Neuronal stem cell (in vitro differentiated cells): ENCODE measurements at regions not wholly inside any gene's neighbourhood (a gene's known extent, or its start where the extent isn't known, plus 50 kb on each side); places are given as distances from the start of the nearest gene placed in this dataset.
"Not testable (repeated sequence)": the region's sequence is repeated elsewhere in the genome, so short reads cannot be mapped to it uniquely, and the experiment has no call there.

ENCODE experiments used
- DNase-seq: peaks from one replicate; pipeline ENCODE4 v3.0.0-alpha.2; 2013; ENCODE audit warnings: low spot score
- H2AFZ ChIP-seq: one replicate; pipeline ENCODE4 v1.6.1; 2013; ENCODE audit warnings: mild to moderate bottlenecking, low read length, inconsistent platforms
- H2AK5ac ChIP-seq: 2 replicates; pipeline ENCODE4 v1.6.1; 2013; ENCODE audit warnings: low read depth, mild to moderate bottlenecking, inconsistent platforms, low read length, moderate library complexity, mixed read lengths
- H2BK120ac ChIP-seq: 2 replicates; pipeline ENCODE4 v1.6.1; 2013; ENCODE audit warnings: low read depth, mild to moderate bottlenecking, inconsistent platforms, low read length, moderate library complexity, mixed read lengths
- H2BK12ac ChIP-seq: one replicate; pipeline ENCODE4 v1.6.1; 2013; ENCODE audit warnings: low read length, inconsistent platforms
- H2BK15ac ChIP-seq: 2 replicates; pipeline ENCODE4 v1.6.1; 2013; ENCODE audit warnings: mild to moderate bottlenecking, low read length, inconsistent platforms, mixed read lengths
- H2BK5ac ChIP-seq: one replicate; pipeline ENCODE4 v1.6.1; 2013; ENCODE audit warnings: inconsistent platforms, mild to moderate bottlenecking, low read length, moderate library complexity
- H3K14ac ChIP-seq: one replicate; pipeline ENCODE4 v1.6.1; 2013; ENCODE audit warnings: low read length, inconsistent platforms
- H3K18ac ChIP-seq: 2 replicates; pipeline ENCODE4 v1.6.1; 2013; ENCODE audit warnings: low read length, inconsistent platforms
- H3K23ac ChIP-seq: 2 replicates; pipeline ENCODE4 v1.6.1; 2013; ENCODE audit warnings: low read depth, mild to moderate bottlenecking, mixed read lengths, low read length, inconsistent platforms; ENCODE audit not compliant: poor library complexity
- H3K27ac ChIP-seq: replicated peaks from 3 replicates; pipeline ENCODE4 v1.5.1; 2013; ENCODE audit warnings: low read length, inconsistent platforms
- H3K27me3 ChIP-seq, 3 experiments: 2 replicates each; pipeline ENCODE4 v1.6.1; 2013; ENCODE audit warnings: low read length in 3 of 3, mild to moderate bottlenecking in 2 of 3, inconsistent platforms in 1 of 3, low read depth in 1 of 3, mixed read lengths in 1 of 3, moderate library complexity in 1 of 3; ENCODE audit not compliant: control insufficient read depth in 3 of 3, insufficient read depth in 3 of 3
- H3K36me3 ChIP-seq, 2 donors: replicated peaks in 1 of 2; 2 replicates each; pipeline ENCODE4 v1.6.1; 2013; ENCODE audit warnings: low read length in 2 of 2; ENCODE audit not compliant: control insufficient read depth in 2 of 2, insufficient read depth in 2 of 2
- H3K4ac ChIP-seq: 2 replicates; pipeline ENCODE4 v1.6.1; 2013; ENCODE audit warnings: inconsistent platforms, mild to moderate bottlenecking, low read length, moderate library complexity
- H3K4me1 ChIP-seq, 2 donors: 1 replicate in 1 of 2; 2 replicates in 1 of 2; pipeline ENCODE4 v1.6.1; 2013; ENCODE audit warnings: low read length in 2 of 2, low read depth in 1 of 2; ENCODE audit not compliant: control insufficient read depth in 2 of 2, insufficient read depth in 1 of 2
- H3K4me2 ChIP-seq: one replicate; pipeline ENCODE4 v1.6.1; 2013; ENCODE audit warnings: mild to moderate bottlenecking, low read length, inconsistent platforms; ENCODE audit not compliant: insufficient read depth, poor library complexity, severe bottlenecking
- H3K4me3 ChIP-seq, 2 donors: 2 replicates each; pipeline ENCODE4 v1.5.1; 2013; ENCODE audit warnings: low read length in 2 of 2, mild to moderate bottlenecking in 2 of 2, inconsistent platforms in 1 of 2, moderate library complexity in 1 of 2
- H3K79me1 ChIP-seq: one replicate; pipeline ENCODE4 v1.6.1; 2013; ENCODE audit warnings: low read depth, mild to moderate bottlenecking, inconsistent platforms, low read length, moderate library complexity
- H3K9ac ChIP-seq: one replicate; pipeline ENCODE4 v1.6.1; 2013; ENCODE audit warnings: mild to moderate bottlenecking, low read depth, low read length, inconsistent platforms; ENCODE audit not compliant: poor library complexity
- H3K9me3 ChIP-seq, 2 donors: replicated peaks in 1 of 2; 2 replicates each; pipeline versions ENCODE3 to v1.6.1; 2013; ENCODE audit warnings: low read length in 2 of 2, mild to moderate bottlenecking in 2 of 2, inconsistent platforms in 1 of 2, low read depth in 1 of 2, mixed read lengths in 1 of 2, moderate library complexity in 1 of 2; ENCODE audit not compliant: control insufficient read depth in 2 of 2, insufficient read depth in 1 of 2
- H4K8ac ChIP-seq: one replicate; pipeline ENCODE4 v1.6.1; 2013; ENCODE audit warnings: low read depth, mild to moderate bottlenecking, inconsistent platforms, low read length, moderate library complexity
- H4K91ac ChIP-seq: one replicate; pipeline ENCODE4 v1.6.1; 2013; ENCODE audit warnings: low read length, low read depth, mild to moderate bottlenecking, inconsistent platforms; ENCODE audit not compliant: poor library complexity
- WGBS, 2 donors: extraction: QIAGEN DNeasy Blood & Tissue Kit; methylation state at CpG; one replicate each; pipeline ENCODE4 v1.1.7; 2013; ENCODE audit warnings: missing lambda C conversion rate in 2 of 2, mixed read lengths in 1 of 2; ENCODE audit not compliant: insufficient read length in 2 of 2, insufficient replicate concordance in 1 of 2; ENCODE audit errors: extremely low coverage in 2 of 2; 5-methylcytosine and 5-hydroxymethylcytosine counted together

- Histone ChIP-seq H3K79me1 (no peaks in the 10 kb centered on the region), H2BK120ac (no peak overlapping the region), H3K18ac (no peak overlapping the region), H3K4me2 (no peak overlapping the region), H4K91ac (no peak overlapping the region), H2AK5ac (no peak overlapping the region), H3K23ac (no peak overlapping the region), H3K4ac (no peak overlapping the region), H2AFZ (no peak overlapping the region), H3K27me3 (no peaks in the 10 kb centered on the region), H3K4me1 (no peaks in the 10 kb centered on the region), H4K8ac (no peak overlapping the region), H3K4me3 (no peak overlapping the region), H3K9me3 (peaks cover 0 to 3% of the 10 kb centered on the region in 2 donors), H2BK5ac (no peak overlapping the region), H3K14ac (no peak overlapping the region), H2BK12ac (no peak overlapping the region), H3K9ac (no peak overlapping the region), H3K36me3 (no peaks in the 10 kb centered on the region), H2BK15ac (no peak overlapping the region), H3K27ac (no peak overlapping the region)
- no peak for DNase-seq
- WGBS, 2 donors = no CpG with 5 or more reads among the region's 3 CpGs
Observed at GRCh38 chr7:106447318-106447847, 162.6 kb upstream of the NAMPT start.

- H2BK15ac ChIP-seq = not testable (repeated sequence)
Observed at GRCh38 chr7:106445366-106445765, 160.6 kb upstream of the NAMPT start.

GRCh38 chr7:106444068-106444655 is 159.4 kb upstream of the NAMPT start:
- H2AFZ ChIP-seq = no peak overlapping the region
- H3K79me1 ChIP-seq = no peaks in the 10 kb centered on the region
- no peak overlapping the region for H3K23ac ChIP-seq
- H3K27me3 ChIP-seq = no peaks in the 10 kb centered on the region
- H2BK120ac ChIP-seq = no peak overlapping the region
- H3K4me2 ChIP-seq = no peak overlapping the region
- H2BK12ac ChIP-seq = no peak overlapping the region
- no peak overlapping the region for H3K14ac ChIP-seq
- H2BK15ac ChIP-seq = no peak overlapping the region
- no peak overlapping the region for H3K4me3 ChIP-seq
- H3K4me1 ChIP-seq = no peaks in the 10 kb centered on the region
- no peak for DNase-seq
- no peak overlapping the region for H3K4ac ChIP-seq
- no peak overlapping the region for H3K9ac ChIP-seq
- no CpG with 5 or more reads among the region's 1 CpG for WGBS, 2 donors
- H4K8ac ChIP-seq = no peak overlapping the region
- H3K27ac ChIP-seq = no peak overlapping the region
- no peak overlapping the region for H2BK5ac ChIP-seq
- no peaks in the 10 kb centered on the region for H3K9me3 ChIP-seq
- H3K18ac ChIP-seq = no peak overlapping the region
- no peak overlapping the region for H4K91ac ChIP-seq
- no peaks in the 10 kb centered on the region for H3K36me3 ChIP-seq
- H2AK5ac ChIP-seq = no peak overlapping the region

More at GRCh38 chr7:106445366-106445765, 160.6 kb upstream of the NAMPT start:
- H3K27me3 ChIP-seq, H3K36me3 ChIP-seq, H3K4ac ChIP-seq, H3K23ac ChIP-seq, H2BK12ac ChIP-seq, H2BK120ac ChIP-seq, H3K4me2 ChIP-seq, H2AFZ ChIP-seq, H4K8ac ChIP-seq, H3K4me3 ChIP-seq, H3K79me1 ChIP-seq, H3K14ac ChIP-seq, H4K91ac ChIP-seq, DNase-seq, H2BK5ac ChIP-seq, H2AK5ac ChIP-seq, H3K9me3 ChIP-seq, H3K18ac ChIP-seq, H3K9ac ChIP-seq, H3K27ac ChIP-seq, H3K4me1 ChIP-seq: not testable (repeated sequence)

- Histone ChIP-seq H3K4ac (no peak overlapping the region), H2AFZ (no peak overlapping the region), H4K91ac (no peak overlapping the region), H3K27ac (no peak overlapping the region), H3K79me1 (no peaks in the 10 kb centered on the region), H3K27me3 (no peaks in the 10 kb centered on the region), H3K18ac (no peak overlapping the region), H2BK120ac (no peak overlapping the region), H3K9me3 (no peaks in the 10 kb centered on the region), H3K4me2 (no peak overlapping the region), H3K4me3 (no peak overlapping the region), H3K9ac (no peak overlapping the region), H2AK5ac (no peak overlapping the region), H3K4me1 (no peaks in the 10 kb centered on the region), H2BK12ac (no peak overlapping the region), H2BK15ac (no peak overlapping the region), H3K36me3 (no peaks in the 10 kb centered on the region), H3K14ac (no peak overlapping the region), H2BK5ac (no peak overlapping the region), H3K23ac (no peak overlapping the region), H4K8ac (no peak overlapping the region)
- WGBS, 2 donors = no CpG with 5 or more reads among the region's 4 CpGs
- no peak for DNase-seq
Observed at GRCh38 chr7:106443156-106443555, 158.4 kb upstream of the NAMPT start.
